GM21723 (cell line): ENCODE measurements at regions not wholly inside any gene's neighbourhood (a gene's known extent, or its start where the extent isn't known, plus 50 kb on each side); places are given as distances from the start of the nearest gene placed in this dataset.
"Not testable (repeated sequence)": the region's sequence is repeated elsewhere in the genome, so short reads cannot be mapped to it uniquely, and the experiment has no call there.

Experiments used
- ATAC-seq: cut with Tn5 transposase; IDR thresholded peaks from one replicate; pipeline ENCODE4 v1.9.1; 2021; ENCODE audit warnings: mild to moderate bottlenecking, moderate library complexity; ENCODE audit not compliant: unreplicated experiment

DNA sequence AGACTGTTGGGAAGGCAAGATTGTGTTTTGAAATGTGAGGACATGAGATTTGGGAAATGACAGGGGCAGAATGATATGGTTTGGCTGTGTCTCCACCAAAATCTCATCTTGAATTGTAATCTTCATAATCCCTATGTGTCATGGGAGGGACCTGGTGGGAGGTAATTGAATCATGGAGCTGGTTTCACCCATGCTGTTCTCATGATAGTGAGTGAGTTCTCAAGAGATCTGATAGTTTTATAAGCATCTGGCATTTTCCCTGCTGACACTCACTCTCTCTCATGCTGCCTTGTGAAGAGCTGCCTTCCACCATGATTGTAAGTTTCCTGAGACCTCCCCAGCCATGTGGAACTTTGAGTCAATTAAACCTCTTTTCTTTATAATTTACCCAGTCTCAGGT is 406.2 kb downstream of the KIF20B start:
- ATAC-seq, result not testable (repeated sequence)

DNA sequence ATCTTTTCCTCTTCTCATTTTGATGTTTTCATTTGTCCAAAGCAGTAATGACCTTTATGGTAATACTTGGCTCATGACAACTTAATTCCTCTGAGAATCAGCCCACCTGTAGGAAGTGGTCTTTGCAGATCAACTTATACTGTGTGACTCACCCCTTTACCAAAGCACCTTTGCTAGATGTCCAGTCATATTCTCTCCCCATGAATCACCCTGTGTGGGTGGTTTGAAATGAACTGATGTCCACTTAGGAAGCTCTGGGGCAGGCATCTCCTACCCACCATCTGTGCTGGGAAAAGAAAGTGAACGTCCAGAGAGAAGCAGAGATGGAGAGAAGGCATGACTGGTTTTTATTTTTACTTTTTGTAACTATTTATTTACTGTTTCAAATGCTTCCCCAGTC is 410.3 kb downstream of the KIF20B start:
- ATAC-seq, result no peak

DNA sequence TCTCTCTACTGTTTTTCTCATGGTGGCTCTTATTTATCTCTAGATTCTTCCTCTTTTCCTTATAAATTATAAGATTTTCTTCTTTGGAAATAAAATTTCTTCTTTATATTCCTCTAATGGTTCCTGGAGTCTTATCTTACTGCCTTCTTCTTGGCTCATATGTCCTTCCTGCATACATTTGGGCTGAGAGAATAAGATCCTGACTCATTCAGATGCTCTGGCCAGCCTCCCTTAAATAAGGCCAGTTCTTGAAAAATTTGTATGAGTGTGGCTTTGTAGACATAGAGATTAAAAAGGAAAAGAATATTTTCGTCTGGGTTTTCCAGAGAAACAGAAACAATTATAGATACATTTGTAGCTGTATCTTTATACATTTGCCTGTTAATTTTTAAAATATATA is 411.3 kb downstream of the KIF20B start:
- no peak for ATAC-seq

DNA sequence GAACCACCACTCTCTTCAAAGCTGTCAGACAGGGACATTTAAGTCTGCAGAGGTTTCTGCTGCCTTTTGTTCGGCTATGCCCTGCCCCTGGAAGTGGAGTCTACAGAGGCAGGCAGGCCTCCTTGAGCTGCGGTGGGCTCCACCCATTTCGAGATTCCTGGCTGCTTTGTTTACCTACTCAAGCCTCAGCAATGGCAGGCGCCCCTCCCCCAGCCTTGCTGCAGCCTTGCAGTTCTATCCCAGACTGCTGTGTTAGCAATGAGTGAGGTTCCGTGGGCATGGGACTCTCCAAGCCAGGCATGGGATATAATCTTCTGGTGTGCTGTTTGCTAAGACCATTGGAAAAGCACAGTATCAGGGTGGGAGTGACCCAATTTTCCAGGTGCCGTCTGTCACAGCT is 417.2 kb downstream of the KIF20B start:
- not testable (repeated sequence) for ATAC-seq

DNA sequence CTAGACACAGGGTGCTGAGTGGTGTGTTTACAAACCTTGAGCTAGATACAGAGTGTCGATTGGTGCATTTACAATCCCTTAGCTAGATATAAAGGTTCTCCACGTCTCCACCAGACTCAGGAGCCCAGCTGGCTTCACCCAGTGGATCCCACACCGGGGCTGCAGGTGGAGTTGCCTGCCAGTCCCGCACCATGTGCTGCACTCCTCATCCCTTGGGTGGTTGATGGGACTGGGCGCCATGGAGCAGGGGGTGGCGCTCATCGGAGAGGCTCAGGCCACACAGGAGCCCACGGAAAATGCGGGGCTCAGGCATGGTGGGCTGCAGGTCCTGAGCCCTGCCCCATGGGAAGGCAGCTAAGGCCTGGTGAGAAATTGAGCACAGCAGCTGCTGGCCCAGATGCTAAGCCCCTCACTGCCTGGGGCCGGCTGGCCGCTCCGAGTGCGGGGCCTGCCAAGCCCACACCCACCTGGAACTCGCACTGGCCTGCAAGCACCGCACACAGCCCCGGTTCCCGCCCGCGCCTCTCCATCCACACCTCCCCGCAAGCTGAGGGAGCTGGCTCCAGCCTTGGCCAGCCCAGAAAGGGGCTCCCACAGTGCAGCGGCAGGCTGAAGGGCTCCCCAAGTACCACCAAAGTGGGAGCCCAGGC is 418.4 kb downstream of the KIF20B start:
- not testable (repeated sequence) for ATAC-seq

DNA sequence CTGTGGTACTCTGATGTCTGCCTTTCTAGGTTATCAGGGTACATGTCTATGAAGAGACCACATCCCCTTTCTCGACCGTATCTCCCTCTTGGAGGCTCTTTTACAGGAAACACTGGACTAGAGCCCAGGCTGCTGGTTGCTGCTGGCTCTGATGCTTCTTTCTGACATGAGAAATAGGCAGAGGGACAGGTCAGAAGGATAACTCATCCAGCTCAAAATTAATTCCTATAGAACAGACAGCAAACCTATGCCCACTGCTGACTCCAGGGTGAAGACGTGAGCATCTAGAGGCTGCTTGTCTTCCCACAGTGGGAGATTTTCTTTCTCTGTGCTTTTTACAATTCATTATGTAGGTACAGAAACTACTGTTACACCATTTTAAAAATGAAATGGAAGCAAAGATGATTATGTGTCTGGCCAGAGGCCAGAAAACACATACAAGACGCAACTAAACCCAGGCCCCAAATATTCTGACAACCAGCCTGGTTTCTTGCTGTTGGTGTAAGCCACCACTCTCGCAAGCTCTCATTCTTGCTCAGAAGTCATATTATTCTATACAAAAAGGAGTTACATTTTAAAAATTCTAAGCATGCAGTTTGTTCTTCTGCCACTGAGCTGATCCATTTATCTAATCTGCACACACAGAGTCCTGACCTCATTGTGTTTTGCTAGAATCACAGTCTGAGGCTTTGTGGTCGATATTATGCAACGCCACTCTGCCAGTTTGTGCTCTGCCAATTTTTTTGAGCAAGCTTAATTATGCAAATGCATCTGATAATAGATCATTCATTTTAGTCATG is 424.3 kb downstream of the KIF20B start:
- ATAC-seq, result no peak

DNA sequence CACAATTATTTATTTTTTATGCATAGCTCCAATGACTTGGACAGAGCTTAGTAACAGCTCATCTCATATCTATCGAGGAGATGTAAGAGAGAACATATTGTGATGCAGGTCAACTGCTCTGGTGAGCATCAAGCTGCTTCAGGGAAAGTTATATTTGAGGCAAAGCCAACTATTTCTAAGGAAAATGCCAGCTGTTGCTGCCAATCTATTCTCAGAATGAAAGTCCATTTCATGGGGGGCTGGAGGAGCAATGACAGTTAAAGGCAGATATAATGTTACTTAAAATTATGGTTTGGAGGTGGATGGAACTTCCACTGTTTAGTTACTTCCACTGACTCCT is 424.8 kb downstream of the KIF20B start:
- no peak for ATAC-seq

DNA sequence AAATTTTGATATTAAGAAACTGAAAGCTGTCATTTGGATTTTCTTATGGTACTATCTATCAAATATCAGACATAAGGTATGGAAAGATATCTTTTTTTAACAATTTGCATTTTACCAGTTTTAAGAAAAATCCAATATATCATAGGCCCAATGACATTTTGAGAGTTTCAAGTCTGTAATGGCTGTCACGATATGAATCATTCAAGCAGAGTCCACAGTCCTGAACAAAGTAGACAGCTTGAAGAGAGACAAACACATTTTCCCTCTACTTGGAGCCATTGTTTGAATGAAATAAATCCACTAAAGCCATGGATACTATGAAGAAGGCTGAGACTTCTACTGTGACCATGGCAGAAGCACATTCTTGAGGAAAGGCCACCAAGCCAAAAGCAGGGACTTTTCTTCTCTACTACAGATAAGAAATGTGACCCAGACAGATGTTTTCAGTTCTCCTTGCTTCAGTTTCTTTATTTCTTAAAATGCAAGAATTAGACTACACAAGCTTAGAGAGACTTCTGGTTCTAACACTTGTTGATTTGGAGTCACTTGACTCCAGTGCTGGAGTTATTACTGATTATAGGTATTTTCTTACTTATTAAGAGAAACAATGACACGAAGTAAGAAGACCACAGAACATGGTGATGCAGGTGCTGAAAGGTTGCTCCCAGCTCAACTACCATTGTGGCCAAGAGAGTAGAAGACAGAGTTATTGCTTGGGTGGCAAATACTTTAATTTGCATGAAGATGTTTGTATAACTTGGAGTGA is 429.1 kb downstream of the KIF20B start:
- ATAC-seq, result peak; percentile 87

DNA sequence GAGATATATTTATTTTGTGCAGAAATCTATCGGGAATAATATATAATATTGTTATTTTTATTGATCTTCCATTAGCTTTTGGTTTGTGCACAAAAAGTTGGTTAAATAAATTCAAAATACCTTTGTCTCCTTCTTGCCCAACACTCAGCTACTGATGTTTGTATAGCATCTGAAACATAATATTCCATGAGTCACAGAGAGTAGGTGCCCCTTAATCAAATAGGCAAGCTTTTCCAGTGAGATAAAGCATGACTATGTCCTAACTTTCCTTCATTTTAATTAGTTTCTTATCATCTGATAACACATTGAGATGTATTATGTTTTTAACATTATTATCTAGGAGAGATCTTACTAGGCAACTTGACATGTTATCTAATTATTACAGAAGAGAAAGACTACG is 432.2 kb downstream of the KIF20B start:
- ATAC-seq, result no peak

DNA sequence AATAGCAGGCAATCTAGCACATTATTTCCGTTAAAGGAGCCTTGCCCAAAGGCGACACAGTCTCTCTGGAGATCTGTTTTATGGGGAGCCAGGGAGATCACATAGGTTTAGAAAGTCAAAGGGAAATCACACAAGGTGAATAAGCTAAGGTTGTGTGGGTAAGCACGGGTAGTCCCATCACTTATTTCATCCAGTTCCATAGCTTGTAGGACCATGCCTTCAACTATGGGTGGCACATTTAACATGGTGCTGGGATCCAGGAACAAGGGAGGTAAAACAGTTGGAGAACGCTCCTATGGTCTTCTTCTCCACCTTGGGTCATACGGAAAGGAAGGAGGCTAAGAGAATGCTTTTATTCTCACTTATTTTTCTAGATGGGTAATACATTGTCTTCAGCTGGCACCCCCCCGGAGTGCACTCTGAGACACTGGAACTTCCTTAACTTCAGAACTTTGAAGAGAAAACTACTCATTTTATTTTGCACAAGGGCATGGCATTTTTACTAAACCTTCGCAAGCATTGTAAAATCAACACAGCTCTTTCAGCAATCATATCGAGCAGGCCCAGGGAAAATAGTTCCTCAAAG is 435.4 kb downstream of the KIF20B start:
- ATAC-seq, result no peak

DNA sequence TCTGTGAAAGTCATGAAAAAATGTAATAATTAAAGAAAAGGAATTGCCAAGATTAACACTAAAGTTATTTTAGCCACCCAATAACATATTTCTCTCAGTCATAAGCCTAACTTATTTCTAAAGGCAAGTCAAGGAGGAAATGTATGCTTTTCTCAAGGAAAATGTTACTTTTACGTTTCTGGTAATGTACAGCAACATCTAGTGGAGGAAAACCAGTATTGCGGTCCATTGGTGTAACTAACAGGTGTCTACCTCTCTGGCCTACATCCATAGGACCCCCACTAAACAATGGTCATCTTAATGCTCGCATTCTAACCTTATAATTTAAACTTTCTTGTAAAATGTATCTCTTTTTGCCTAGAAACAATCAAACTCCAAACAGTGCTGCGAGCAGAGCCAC is 437.5 kb downstream of the KIF20B start:
- ATAC-seq, result no peak

DNA sequence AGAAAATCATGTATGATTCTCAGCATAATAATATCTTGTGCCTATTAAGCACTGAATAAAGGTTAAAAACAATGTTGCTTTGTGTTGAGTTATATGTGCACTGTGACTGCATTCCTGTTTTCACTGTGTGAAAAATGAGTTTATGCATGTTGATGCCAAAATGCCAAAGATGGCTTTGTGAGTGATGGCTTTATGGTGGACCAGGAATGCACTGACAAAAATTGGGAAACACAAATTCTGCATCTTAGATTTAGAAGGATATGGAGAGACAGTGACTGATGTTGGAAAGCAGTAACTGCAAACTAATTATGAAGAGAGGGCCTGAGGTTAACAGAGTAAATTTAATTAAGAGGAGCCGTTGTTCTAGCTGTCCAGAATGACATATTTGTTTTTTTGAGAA is 440.4 kb downstream of the KIF20B start:
- ATAC-seq, result no peak

DNA sequence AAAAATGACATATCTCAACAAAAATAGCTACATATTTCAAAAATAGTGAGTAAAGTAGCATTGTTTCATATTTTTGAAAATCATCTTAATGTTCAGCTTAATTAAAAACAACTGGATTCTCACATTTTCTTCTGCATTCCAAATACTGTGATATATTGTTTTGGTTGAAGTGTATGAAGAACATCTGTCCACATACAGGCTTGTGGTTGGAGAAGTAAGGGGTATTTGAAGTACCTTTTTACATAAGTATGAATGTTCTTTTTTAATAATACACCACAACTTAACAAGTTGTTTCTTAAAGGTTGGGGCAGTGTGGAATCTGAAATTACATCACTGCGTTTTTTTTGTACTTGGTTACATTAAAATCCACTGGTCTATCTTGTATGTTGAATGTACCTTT is 442.5 kb downstream of the KIF20B start:
- ATAC-seq, result no peak

DNA sequence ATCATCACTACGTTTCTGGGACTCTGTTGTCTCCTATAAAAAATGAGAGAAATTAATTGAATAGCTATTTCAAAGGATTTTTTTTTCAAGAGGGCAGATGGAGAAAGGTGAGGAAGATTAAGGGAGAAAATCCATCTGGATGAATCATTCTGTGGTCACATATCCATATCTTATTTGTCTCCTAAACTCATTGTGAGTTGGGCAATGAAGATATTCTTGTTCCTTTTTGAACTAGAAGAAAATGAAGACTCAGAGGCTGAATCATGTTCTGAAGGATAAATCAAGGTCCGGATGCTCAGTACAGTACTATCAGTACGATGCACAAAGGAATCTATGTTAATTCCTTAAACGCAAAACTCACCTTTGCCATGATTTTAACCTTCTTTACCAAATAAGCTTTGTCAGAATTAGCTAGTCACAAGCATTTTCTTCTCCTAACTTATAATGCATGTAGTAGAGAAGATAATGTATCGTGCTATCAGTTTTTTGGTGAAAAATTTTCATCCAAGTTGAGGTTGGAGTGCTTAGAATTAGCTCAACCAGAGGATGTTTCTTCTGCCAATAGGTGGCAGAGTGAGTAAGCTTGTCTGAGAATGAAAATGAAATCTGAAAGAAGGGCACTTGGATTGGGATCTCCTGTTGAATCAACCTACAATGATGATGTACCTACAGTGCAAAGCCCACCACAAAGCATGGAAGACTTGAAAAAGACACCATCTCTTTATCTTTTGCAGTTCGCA is 446.9 kb downstream of the KIF20B start:
- no peak for ATAC-seq

DNA sequence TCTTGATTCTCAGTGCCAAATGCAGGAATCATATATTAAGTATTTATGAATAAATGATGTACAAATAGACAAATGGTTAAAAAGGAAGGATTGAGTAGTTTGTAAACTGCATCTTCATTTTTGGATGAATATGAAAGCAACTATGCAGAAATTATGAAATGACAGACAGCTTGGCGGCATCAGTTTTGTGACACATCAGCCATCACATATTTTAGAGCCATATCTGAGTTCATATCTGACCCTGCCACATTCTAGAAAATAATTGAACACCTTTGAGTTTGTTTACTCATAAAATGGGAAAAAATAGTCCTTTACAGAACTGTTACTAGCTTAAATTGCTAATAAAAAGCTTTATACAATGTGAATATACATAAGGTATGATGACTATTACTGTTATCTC is 448.2 kb downstream of the KIF20B start:
- no peak for ATAC-seq

DNA sequence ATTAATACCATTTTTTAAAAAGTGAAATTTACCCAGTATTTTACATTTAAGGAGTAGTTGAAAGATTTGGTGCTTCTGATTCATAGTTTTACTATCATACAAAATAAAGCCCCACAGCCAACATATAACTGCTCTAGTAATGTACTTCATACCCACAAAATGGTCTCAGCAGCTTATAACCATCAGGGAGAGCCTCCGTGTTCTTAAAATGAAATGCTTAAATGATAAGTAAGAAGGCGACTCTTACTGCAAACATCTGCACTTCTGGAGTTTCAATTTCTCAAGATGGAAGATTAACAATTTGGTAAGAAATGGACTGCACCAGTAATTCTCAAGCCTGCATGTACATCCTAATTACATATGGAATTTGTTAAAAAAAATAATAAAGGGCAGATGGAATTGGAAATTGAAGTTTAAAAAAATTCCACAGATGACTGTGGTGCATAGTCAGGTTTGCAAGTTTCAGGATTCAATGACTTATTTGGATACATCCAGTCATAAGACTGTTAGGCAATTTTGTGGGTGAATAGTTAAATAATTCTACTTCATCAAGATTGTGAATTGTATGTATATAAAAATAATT is 461.0 kb downstream of the KIF20B start:
- ATAC-seq, result no peak

DNA sequence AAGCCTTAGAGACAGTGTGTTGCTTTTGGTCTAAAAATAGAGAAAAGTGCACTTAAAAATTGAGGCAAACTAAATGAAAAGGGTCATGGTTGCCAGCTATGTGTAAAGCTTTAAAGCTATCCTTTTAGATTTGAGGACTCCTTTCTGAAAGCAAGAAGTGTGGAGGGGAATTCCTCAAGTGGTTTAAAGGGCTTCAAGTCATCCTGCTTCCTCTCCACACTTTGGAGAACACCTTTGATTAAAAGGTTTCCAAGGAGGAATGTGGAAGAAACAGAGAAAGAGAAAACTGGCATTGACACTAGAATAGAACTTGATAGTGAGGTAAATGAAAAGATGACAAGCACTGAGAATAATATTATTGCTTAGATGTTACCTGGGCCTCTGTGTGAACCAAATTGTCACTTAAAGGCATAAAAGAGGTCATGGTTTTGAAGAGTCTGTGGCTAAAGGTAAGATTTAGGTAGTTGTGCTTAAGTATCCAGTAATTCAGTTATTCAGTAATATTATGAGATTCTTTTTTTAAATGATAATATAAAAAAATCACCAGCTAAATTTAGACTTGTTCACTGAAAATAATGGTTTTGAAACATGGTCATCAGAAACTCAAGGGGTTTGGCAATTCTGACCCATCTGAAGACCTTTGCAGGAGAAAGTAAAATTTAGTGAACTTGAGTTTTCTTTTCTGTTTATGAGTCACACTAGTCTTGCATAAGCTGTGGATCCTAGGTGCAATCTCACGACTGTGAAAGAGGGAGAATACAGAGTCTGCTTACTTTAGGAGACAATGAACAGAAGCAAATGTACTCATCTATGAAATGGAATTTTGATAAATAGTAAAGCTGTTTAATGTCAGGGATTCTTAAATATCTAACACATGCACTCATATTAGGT is 466.0 kb downstream of the KIF20B start:
- peak; percentile 72 for ATAC-seq

DNA sequence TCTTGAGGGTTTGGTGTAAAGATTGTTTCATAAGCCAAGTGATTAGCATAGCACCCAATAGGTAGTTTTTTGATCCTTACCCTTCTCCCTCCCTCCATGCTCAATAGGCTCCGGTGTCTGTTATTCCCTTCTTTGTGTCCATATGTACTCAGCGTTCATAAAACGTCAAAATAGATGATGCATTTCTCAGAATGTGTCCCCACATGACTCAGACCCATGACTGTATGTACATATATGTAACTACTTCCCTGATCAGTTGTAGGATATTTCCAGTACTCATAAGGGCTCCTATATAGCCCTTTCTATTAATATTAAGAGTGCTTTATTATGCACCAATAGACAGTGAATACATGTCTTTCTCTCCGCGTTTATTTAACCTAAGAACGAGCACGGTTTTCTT is 466.9 kb downstream of the KIF20B start:
- ATAC-seq, result no peak

DNA sequence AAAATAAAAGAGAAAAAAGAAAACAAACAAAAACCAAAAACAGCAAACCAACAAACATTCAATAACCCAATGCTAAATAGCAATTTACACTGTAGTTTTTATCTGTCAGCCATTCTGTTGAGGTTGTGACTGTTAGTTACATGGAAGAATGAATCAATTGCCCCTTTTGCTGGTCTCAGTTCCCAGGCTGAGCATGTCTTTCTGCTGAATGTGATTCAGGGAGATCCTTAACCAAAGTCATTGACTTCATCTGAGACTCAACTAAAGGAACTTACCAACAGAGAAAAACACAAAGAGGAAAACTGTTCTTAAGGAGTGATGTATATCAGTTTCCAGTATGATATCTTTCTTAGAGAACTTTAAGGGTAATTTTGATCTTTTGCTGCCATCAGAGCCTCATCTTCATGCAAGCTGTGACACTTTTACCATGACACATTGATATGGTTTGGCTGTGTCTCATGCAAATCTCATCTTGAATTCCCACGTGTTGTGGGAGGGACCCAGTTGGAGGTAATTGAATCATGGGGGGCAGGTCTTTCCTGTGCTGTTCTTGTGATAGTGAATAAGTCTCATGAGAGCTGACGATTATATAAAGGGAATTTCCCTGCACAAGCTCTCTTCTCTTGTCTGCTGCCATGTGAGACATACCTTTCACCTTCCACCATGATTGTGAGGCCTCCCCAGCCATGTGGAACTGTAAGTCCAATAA is 469.8 kb downstream of the KIF20B start:
- ATAC-seq, result no peak
